ENCODE measurements at regions not wholly inside any gene's neighbourhood (a gene's known extent, or its start where the extent isn't known, plus 50 kb on each side); places are given as distances from the start of the nearest gene placed in this dataset.

GRCh38 chr4:77538144-77538543 is 67.5 kb upstream of the CXCL13 start:
- DNase-seq: peak; percentile 88

GRCh38 chr4:77538574-77539157 is 67.0 kb upstream of the CXCL13 start:
- DNase-seq: peak; percentile 69

All from kidney glomerular epithelial cell (primary cell).